Effector CD4-positive, alpha-beta T cell (primary cell): ENCODE measurements at regions not wholly inside any gene's neighbourhood (a gene's known extent, or its start where the extent isn't known, plus 50 kb on each side); places are given as distances from the start of the nearest gene placed in this dataset.

ENCODE experiments used
- DNase-seq: peaks from one replicate; pipeline ENCODE4 v3.0.0-alpha.2; 2020

DNA sequence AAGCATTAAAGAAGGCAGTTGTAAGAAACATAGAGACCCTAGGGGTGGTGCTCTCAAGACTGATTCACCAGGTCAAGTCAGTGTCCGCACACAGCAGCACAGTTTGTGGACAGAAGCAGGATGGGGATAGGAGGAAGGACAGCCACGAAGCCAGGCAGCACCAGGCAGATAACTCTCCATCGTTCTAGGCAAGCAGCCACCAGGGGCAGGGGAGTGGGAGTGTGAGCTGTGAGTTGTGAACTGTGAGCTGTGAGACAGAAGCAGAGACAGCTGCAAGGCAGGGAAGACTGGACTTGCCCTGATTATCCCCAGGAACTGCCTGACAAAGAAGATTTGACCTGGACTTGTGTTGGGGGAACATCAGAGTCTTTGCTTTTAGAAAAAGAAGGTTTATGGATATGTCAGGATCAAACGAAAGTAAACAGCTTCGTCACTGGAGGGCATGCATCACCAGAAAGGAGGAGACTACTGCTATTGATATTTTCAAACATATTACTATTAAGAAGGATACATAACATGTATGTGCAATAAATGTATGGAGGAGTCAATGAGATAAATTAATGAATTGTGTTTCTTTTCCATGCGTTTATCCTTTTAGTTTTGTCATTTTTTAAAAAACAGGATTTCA lies 286.1 kb downstream of the IRS2 start:
- no peak for DNase-seq

DNA sequence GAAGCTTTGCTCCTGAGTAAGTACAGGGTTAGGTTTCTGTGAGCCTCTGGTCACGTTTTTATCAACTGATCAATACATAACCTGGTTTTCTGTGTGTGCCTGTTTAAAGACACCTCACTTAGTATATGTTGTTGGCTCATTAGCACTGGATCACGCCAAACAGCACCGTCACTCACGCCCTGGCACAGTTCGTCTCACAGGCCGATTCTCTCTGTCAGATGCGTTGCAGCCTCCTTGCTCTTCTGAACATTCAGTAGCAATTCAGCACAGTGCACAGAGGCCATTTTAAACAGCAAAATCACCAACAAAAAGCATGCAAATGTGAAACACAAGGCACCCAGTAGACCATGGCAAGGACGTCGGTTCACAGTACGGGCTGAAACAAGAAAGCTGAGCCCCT lies 288.5 kb downstream of the IRS2 start:
- no peak for DNase-seq

DNA sequence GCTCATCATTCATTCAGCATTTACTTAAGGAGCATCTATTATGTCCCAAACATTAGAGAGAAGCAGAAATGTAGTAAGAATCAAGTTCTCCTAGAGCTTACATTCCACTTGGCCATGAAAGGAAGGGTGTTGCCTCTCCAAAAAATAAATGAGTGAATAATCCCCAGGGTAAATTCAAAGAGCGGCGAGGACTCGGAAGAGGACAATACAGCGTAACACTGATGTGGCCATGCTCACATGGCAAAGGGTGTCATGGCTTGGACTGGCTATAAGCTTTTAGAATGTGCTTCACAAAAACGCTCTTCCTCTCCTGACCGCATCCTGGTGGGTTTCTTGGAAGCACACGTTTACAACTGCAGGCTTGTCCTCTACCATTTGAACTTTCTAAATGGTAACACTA lies 290.2 kb downstream of the IRS2 start:
- no peak for DNase-seq

- no peak for DNase-seq
These were observed 291.4 kb downstream of the IRS2 start for GRCh38 chr13:109494925-109495369.

GRCh38 chr13:109485136-109485794 lies 301.1 kb downstream of the IRS2 start:
- DNase-seq, result no peak

- DNase-seq, result no peak
These were observed 303.1 kb downstream of the IRS2 start for GRCh38 chr13:109483284-109483683.

DNA sequence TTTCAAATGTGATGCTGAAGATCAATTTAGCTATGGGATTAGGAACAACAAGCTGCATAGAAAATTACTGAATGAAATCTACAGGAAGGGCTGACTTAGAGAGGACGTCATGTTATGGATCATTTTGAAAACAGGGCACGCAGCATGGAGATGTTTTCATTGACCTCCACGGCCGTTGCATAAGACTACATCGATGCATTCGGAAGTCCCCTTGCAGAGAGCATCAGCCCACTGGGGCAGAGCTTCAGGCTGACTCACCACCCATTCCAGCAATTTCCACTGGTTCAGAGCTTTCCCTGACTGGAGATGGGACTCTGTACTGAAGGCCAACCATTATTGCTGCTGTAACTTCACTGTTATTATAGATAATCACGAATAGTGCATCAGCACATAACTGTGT lies 305.3 kb downstream of the IRS2 start:
- no peak for DNase-seq

GRCh38 chr13:109480011-109480955 lies 306.1 kb downstream of the IRS2 start:
- no peak for DNase-seq

GRCh38 chr13:109479534-109479933 lies 306.8 kb downstream of the IRS2 start:
- DNase-seq, result no peak

DNA sequence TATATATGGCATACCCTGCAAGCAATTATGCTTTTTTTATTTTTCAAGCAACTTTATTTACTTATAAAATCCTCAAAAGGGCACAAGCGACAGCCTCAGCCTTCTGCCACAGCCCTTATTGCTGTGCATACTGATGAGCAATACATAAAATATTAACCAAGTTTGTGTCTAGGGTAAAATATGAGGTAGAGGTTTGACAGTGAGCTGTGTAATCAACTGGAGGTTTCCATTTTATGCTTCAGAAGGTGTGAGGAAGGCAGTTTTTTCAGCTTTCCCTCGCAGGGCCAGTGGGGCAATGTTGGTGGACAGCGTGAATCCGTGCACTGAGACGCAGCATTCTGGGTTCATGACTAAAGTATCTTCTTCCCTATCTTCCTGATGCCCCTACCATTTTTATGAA lies 310.4 kb downstream of the IRS2 start:
- no peak for DNase-seq

DNA sequence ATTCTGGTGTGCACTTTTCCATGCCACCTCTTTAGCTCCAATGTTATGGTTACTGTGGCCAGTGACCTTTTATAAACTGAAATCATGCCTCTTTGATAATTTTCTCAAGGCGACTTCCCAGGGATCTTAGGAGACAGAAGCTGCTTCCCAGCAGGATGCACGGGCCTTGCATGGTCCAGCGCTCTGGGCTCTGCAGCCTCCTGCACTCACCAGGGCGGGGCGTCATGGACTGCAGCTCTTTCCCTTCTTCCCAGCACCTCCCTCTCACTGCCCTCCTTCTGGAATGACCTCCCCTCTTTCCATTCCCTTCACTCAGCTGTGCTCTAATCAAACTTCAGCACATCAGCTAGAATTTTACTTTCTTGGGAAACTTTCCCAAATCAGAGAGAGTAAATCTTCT lies 318.3 kb downstream of the IRS2 start:
- no peak for DNase-seq

- DNase-seq, result no peak
These were observed 321.2 kb downstream of the IRS2 start for GRCh38 chr13:109465148-109465547.

DNA sequence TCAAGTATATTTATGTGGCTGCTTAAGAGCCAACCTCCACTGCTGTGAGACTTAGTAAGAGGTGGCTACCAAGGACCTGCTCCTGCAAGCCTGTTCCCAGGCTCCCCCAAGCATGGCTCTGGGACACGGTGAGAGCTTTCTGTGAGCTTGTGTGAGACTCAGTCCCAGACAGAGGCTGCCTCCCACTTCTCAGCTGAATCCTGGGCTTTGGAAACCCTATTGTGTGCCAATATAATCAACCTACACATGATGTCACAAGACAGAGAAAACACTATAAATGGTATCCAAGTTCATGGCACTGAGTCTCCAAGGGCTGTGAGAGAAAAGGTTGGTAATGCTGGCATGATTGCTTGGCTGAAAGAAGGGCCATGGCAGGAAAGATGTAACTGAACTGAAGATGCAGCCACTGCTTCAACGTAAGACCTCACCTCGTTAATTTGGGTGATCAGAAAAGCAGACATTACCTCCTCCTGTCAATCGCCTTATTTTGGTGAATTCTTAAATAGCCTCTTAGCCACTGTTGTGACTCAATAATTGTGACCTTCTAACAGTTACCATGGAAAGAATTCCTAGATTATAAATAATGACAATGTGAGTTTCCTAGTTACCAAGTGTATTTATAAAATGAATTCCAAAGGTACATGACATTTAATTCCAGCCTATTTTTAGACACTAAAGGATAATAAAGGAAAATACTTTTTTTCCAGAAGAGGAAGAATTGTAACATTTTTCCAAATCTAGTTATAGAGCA lies 332.0 kb downstream of the IRS2 start:
- DNase-seq, result no peak

DNA sequence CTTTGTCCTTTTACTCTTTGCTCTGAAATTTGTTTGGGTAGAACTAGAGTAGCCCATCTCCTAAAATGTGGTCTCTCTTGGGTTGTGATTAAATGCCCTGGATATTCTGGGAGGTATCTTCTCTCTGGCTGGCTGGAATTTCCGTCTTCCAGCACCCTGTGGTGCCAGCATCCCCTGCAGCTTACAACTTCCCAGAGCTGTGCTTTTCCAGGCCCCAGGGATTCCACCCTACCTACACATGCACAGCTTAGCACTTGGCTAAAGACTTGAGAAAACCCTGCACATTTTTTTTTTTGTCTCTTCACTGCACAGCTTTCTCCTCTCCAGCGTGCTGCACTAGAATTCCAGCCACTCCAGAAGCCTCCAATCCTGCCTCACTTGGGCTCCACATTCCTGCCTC lies 334.7 kb downstream of the IRS2 start:
- DNase-seq, result no peak

GRCh38 chr13:109448629-109449028 lies 337.8 kb downstream of the IRS2 start:
- DNase-seq, result no peak

DNA sequence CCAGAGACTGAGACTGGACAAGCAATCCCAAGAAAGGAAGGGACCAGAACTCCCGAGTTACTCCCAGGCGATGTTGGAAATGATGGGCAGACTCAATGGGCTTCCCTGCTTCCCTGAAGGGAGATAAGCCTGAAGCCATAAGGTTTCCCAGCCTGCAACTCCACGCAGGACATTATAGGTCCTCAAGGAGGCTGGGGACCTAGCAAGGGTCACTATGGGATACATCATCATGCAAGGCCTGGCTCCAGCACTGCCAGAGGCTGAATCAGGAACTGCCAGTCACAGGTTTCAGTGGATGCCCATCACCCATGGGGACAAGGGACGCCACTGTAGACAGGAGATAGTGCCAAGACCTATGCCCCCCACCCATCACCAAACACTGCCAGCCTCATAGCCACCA lies 338.7 kb downstream of the IRS2 start:
- DNase-seq, result no peak

- no peak for DNase-seq
These were observed 346.1 kb downstream of the IRS2 start for GRCh38 chr13:109440320-109440719.

DNA sequence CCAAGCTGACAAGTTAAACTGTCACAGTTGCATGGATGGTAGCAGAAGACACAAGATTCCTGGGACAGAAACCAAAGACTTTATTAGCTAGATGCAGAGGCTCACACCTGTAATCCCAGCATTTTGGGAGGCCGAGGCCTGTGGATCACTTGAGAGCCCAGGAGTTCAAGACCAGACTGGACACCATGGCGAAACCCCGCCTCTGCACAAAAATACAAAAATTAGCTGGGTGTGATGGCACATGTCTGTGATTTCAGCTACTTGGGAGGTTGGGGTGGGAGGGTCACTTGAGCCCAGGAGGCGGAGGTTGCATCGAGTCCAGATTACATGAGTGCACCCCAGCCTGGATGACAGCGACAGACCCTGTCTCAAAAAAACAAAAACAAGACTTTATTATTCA lies 346.6 kb downstream of the IRS2 start:
- DNase-seq, result no peak

GRCh38 chr13:109436841-109437240 lies 349.5 kb downstream of the IRS2 start:
- DNase-seq, result no peak

GRCh38 chr13:109436055-109436622 lies 350.2 kb downstream of the IRS2 start:
- no peak for DNase-seq

GRCh38 chr13:109431217-109431616 lies 355.2 kb downstream of the IRS2 start:
- DNase-seq, result no peak

GRCh38 chr13:109428146-109428545 lies 358.2 kb downstream of the IRS2 start:
- no peak for DNase-seq

GRCh38 chr13:109427695-109428094 lies 358.7 kb downstream of the IRS2 start:
- no peak for DNase-seq
